GM12891 (cell line): ENCODE measurements at regions not wholly inside any gene's neighbourhood (a gene's known extent, or its start where the extent isn't known, plus 50 kb on each side); places are given as distances from the start of the nearest gene placed in this dataset.

Experiments used
- DNase-seq: peaks from one replicate; pipeline ENCODE4 v3.0.0; 2011; ENCODE audit warnings: low spot score; ENCODE audit not compliant: insufficient read length
- FAIRE-seq: peaks from 2 replicates; lab custom pipeline; 2011; peaks lifted over from hg19 to GRCh38; lab: Jason Lieb, UNC
- PAX5 ChIP-seq: IDR thresholded peaks from 2 replicates; pipeline ENCODE4 v1.6.1; 2011; ENCODE audit warnings: low read length, moderate library complexity, mild to moderate bottlenecking; ENCODE audit not compliant: insufficient read depth, severe bottlenecking
- POLR2A ChIP-seq: IDR thresholded peaks from 2 replicates; pipeline ENCODE4 v1.6.1; 2011; ENCODE audit warnings: low read depth, low read length, control low read depth
- POLR2AphosphoS5 ChIP-seq: IDR thresholded peaks from 2 replicates; pipeline ENCODE4 v1.6.1; 2011; ENCODE audit warnings: low read depth, low read length, control low read depth
- POU2F2 ChIP-seq: IDR thresholded peaks from 2 replicates; pipeline ENCODE4 v1.6.1; 2011; ENCODE audit warnings: low read depth, mild to moderate bottlenecking, control low read depth, low read length, moderate library complexity
- SPI1 ChIP-seq: IDR thresholded peaks from 2 replicates; pipeline ENCODE4 v1.6.1; 2011; ENCODE audit warnings: low read depth, low read length, control low read depth
- TAF1 ChIP-seq: IDR thresholded peaks from 2 replicates; pipeline ENCODE4 v1.6.1; 2011; ENCODE audit warnings: low read depth, low read length, control low read depth

DNA sequence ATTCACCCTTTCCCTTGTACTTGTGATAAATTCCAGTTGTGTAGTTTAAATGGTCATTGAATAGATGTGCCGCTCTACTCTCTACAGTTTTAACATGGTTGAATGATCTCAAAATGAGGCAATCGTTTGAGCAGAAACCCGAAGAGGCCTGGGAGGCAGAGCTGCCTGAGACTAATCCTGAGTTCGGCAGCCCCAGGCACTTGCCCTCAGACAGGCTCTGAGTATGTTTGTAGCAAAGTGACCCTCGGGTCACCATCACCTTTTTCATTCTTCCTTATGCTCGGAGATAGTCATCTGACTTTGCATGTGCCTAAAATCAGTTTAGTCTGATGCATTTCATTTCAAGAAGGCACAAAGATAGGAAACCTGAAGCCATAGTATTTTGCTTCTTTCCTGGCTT is 184.0 kb upstream of the RBFOX1 start:
- DNase-seq = no peak
- TF ChIP-seq POU2F2 = no peak
- TF ChIP-seq POLR2AphosphoS5 = no peak
- no peak for TF ChIP-seq PAX5
- no peak for TF ChIP-seq SPI1
- no peak for TF ChIP-seq TAF1
- no peak for TF ChIP-seq POLR2A
- FAIRE-seq = no peak

DNA sequence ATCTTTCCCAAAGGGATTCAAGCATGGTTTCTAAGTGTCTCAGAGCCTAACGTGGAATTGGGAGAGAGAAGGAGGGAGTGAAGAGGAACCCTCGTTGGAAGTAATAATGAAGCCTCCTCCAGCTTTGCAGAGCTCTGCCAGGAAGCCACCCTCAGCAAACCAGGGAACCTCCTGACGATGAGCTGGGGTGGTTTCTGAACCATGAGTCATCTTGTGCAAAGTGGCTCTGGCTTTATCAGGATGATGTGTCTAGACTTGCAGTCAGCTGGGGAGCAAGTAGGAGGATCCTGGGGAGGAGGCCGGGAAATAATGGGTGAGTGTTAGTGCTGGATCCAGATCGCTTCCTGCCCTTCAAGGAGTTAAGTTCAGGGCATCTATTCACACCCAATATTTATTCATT is 191.7 kb upstream of the RBFOX1 start:
- TF ChIP-seq SPI1 (no peak), TAF1 (no peak), POU2F2 (no peak), POLR2AphosphoS5 (no peak), PAX5 (no peak), POLR2A (no peak)
- DNase-seq (no peak), FAIRE-seq (no peak)

DNA sequence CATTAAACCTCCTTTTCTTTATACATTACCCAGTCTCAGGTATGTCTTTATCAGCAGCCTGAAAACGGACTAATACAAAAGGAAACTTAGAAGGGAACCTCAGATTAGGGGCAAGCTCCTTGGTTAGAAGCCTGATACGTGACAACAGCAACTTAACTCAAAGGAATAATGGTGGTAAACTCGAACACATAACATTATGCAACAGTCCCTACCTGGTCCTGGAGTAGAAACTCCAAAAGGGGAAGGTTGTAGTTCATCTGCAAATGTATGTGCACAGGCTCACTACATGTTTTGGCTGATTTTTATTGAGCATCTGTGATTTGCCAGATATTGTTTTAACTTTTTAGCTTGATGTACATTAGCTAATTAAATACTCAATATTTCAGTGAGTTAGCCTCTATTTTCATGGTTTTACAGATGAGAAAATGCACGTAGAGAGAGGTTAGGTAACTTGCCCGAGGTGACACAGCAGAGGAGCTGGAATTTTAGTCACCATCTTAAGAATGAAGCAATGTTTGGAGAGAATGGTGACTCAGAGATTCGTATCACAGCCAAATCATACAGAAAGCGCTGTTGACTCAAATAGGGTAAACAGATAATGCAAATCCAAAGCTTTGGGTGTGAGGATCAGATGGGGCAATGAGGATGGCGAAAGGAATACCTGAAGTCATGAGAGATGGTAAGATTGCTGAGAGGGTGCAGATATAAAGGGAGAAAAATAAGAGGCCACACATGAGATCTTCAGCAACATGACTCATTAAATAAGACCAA is 194.9 kb upstream of the RBFOX1 start:
- FAIRE-seq = no peak
- no peak for TF ChIP-seq PAX5
- no peak for TF ChIP-seq POLR2A
- TF ChIP-seq POLR2AphosphoS5 = no peak
- TF ChIP-seq SPI1 = no peak
- no peak for TF ChIP-seq POU2F2
- TF ChIP-seq TAF1 = no peak
- no peak for DNase-seq

DNA sequence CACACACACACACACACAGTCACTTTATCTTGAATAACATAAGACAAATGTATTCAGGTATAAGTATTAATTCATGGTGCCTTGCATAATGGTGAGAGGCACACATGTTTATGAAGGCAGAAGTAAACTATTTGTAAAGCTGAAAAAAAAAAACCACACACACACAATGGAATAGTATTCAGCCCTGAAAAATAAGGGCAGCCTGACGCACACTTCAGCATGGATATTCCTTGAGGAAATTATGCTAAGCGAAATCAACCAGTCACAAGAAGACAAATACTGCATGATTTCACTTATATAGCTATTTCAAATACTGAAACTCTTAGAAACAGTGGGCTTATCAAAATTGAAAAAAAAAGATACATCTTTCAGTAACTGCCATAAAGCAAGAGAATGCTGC is 200.2 kb upstream of the RBFOX1 start:
- no peak for DNase-seq
- FAIRE-seq = no peak
- TF ChIP-seq POLR2A (no peak), PAX5 (no peak), POU2F2 (no peak), SPI1 (no peak), POLR2AphosphoS5 (no peak), TAF1 (no peak)

DNA sequence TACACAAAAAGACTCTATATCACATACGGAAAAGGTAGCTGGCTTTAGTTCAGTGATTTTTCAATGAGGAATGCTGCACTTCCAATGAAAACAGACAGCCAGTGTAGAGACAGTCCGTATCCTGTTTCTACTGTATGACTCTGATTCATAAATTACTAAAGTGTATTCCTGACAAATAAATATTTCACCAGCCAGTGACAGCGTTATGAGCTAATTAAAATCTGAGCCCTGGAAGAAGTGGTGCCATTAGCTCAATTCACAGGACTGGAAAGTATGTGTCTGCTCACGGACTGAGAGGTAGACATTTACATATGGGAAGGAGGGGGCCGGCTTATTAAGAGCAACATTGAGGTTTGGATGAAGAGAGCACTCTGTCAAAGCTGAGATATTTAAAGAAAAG is 207.9 kb upstream of the RBFOX1 start:
- DNase-seq (no peak), FAIRE-seq (no peak)
- TF ChIP-seq TAF1 (no peak), PAX5 (no peak), POU2F2 (no peak), POLR2A (no peak), POLR2AphosphoS5 (no peak), SPI1 (no peak)

DNA sequence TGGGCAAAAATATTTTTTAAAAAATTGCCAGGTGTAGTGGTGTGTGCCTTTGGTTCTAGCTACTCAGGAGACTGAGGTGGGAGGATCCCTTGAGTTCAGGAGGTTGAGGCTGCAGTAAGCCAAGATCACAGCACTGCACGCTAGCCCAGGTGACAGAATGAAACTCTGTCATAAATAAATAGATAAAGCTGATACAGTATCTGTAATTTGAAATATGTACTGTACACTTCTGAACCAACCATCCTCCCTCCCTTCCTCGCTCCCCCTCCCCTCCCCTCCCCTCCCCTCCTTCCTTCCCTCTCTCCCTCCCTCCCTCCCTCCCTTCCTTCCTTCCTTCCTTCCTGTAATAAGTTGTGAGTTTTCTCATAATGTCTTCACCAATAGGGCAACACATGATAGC is 208.4 kb upstream of the RBFOX1 start:
- DNase-seq (no peak), FAIRE-seq (no peak)
- no peak for TF ChIP-seq TAF1
- no peak for TF ChIP-seq POLR2AphosphoS5
- no peak for TF ChIP-seq POU2F2
- no peak for TF ChIP-seq SPI1
- TF ChIP-seq PAX5 = no peak
- no peak for TF ChIP-seq POLR2A

DNA sequence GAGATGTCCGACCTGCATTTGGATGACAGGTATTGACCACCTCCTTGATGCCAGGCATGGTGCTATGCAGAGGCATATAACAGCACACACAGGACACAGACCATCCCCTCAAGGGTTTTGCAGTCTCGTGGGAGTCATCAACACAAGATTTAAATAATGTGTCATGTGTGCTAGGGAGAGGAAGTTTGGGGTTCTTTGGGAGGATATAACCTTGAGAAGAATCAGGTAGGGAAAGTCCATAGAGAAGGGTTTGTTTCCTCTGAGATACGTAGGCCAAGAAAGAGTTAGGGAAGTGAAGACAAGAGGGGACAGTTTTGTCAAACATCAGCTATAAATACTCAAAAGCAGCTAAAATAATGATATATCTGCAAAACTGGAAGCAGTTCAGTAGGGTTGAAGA is 215.9 kb upstream of the RBFOX1 start:
- no peak for FAIRE-seq
- TF ChIP-seq POLR2A (no peak), TAF1 (no peak), POLR2AphosphoS5 (no peak), PAX5 (no peak), SPI1 (no peak), POU2F2 (no peak)
- DNase-seq = no peak

DNA sequence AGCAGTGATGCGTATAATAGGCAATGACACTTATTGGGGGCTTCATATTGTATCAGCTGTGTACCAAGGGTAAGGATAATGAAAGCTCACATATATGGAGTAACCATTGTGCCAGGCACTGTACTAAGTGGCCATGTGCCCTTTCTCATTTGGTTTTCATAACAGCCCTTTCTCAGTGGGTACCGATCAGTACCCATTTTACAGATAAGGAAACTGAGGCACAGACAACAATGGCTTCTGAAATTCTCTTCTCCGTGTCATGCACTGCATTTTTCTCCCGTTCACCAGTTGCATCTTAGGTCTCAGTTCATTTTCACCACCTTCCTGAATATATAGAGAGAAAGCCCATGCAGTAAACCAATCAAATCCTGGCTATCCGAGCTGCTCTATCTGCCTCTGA is 216.7 kb upstream of the RBFOX1 start:
- no peak for FAIRE-seq
- TF ChIP-seq TAF1 (no peak), PAX5 (no peak), SPI1 (no peak), POU2F2 (no peak), POLR2A (no peak), POLR2AphosphoS5 (no peak)
- DNase-seq = no peak

DNA sequence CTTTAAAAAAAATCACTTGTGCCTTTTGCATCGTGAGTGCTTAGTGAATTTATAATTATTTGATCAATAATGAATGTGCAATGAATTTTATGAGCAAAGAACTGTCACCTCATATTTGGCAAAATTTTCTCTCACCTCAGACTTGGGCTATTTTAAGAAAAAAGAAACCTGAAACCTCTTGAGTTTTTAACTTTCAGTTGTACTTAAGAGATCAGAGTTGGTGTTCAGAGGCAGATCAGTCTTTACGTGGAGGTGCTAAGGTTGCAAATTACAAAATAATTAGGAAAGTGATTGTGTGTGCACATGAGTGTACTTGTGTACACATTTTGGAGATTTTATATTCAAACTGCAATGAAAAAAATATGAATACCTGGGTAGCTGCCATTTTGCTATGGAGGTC is 218.7 kb upstream of the RBFOX1 start:
- DNase-seq = no peak
- TF ChIP-seq POLR2AphosphoS5 = no peak
- FAIRE-seq = no peak

DNA sequence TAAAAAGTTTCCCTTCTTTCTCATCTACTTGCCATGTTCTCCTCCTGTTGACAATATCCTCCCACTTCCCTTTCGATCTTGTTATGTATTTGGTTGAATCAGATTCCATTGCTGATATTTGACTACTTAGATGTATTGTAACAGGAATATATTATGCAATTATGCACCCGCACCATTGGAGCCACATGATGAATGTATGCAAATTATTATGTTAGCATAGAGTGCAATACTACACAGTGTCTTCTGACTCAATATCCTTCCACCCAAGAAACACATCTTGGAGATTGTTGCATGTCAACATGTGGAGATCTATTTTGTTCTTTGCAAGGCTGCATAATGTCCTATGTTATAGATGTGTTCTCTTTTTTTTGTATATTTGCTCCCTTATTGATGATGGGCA is 219.2 kb upstream of the RBFOX1 start:
- DNase-seq (no peak), FAIRE-seq (no peak)
- TF ChIP-seq POU2F2 = no peak
- no peak for TF ChIP-seq POLR2A
- TF ChIP-seq POLR2AphosphoS5 = no peak
- no peak for TF ChIP-seq PAX5
